WTC11 (cell line): ENCODE measurements at regions not wholly inside any gene's neighbourhood (a gene's known extent, or its start where the extent isn't known, plus 50 kb on each side); places are given as distances from the start of the nearest gene placed in this dataset.

Experiments
- ATAC-seq: fragments of 200-7000 bp; cut with Tn5 transposase; 2 replicates; pipeline ENCODE4 v1.10.0; 2021; ENCODE audit warnings: mild to moderate bottlenecking, moderate library complexity
- CTCF ChIA-PET: fragments of 300-600 bp; sonication (Branson Sonifier 250); formaldehyde crosslinking; loops from one replicate; lab custom pipeline; 2021; ENCODE audit warnings: antibody characterized with exemption; lab: Charles Lee
- POLR2A ChIA-PET: fragments of 350-600 bp; sonication (Branson Sonifier 250); formaldehyde crosslinking; loops from one replicate; lab custom pipeline; 2021; ENCODE audit warnings: antibody characterized with exemption; lab: Charles Lee
- DNase-seq: peaks from one replicate; pipeline ENCODE4 v3.0.0; 2021; ENCODE audit warnings: low spot score
- H3K27ac Mint-ChIP-seq: 2 replicates; pipeline ENCODE4 v1.8.0; 2021; ENCODE audit warnings: mixed read lengths
- H3K27me3 Mint-ChIP-seq: 2 replicates; pipeline ENCODE4 v1.8.0; 2021; ENCODE audit warnings: low read depth, mild to moderate bottlenecking, moderate library complexity, mixed read lengths
- H3K36me3 Mint-ChIP-seq: 2 replicates; pipeline ENCODE4 v1.8.0; 2021; ENCODE audit warnings: mixed read lengths
- H3K4me1 Mint-ChIP-seq: 2 replicates; pipeline ENCODE4 v1.8.0; 2022; ENCODE audit warnings: mixed read lengths
- H3K4me3 Mint-ChIP-seq: 2 replicates; pipeline ENCODE4 v1.8.0; 2021; ENCODE audit warnings: mild to moderate bottlenecking, moderate library complexity, mixed read lengths
- H3K9me3 Mint-ChIP-seq: 2 replicates; pipeline ENCODE4 v1.8.0; 2021; ENCODE audit warnings: mixed read lengths
- ATF1 ChIP-seq: sonication (generic); formaldehyde crosslinking; IDR thresholded peaks from 2 replicates; pipeline ENCODE4 v1.8.1; 2023; ENCODE audit warnings: mild to moderate bottlenecking, moderate library complexity, missing genetic modification reagents
- ATF6 ChIP-seq: sonication (generic); formaldehyde crosslinking; IDR thresholded peaks from 2 replicates; pipeline ENCODE4 v1.8.1; 2023; ENCODE audit warnings: mild to moderate bottlenecking, missing genetic modification reagents
- CBFB ChIP-seq: sonication (generic); formaldehyde crosslinking; IDR thresholded peaks from 2 replicates; pipeline ENCODE4 v1.8.1; 2022; ENCODE audit warnings: mild to moderate bottlenecking, low read depth, missing genetic modification reagents
- E2F4 ChIP-seq: sonication (generic); formaldehyde crosslinking; IDR thresholded peaks from 2 replicates; pipeline ENCODE4 v1.8.1; 2022; ENCODE audit warnings: low read depth, mild to moderate bottlenecking, moderate library complexity, missing genetic modification reagents, borderline replicate concordance
- IRF1 ChIP-seq: sonication (generic); formaldehyde crosslinking; IDR thresholded peaks from 2 replicates; pipeline ENCODE4 v1.8.0; 2023; ENCODE audit warnings: missing genetic modification reagents
- RELA ChIP-seq: sonication (generic); formaldehyde crosslinking; IDR thresholded peaks from 2 replicates; pipeline ENCODE4 v1.8.1; 2022; ENCODE audit warnings: missing genetic modification reagents, mild to moderate bottlenecking, borderline replicate concordance
- SOX15 ChIP-seq: fragments of 250-450 bp; sonication (Bioruptor Pico); IDR thresholded peaks from 2 replicates; pipeline ENCODE4 v1.9.0; 2021; ENCODE audit warnings: mild to moderate bottlenecking
- STAT6 ChIP-seq: sonication (generic); formaldehyde crosslinking; conservative IDR thresholded peaks from 2 replicates; pipeline ENCODE4 v1.8.1; 2023; ENCODE audit warnings: mild to moderate bottlenecking, low read depth, missing genetic modification reagents, moderate library complexity
- TEAD1 ChIP-seq: sonication (generic); formaldehyde crosslinking; IDR thresholded peaks from 2 replicates; pipeline ENCODE4 v1.8.0; 2022; ENCODE audit warnings: mild to moderate bottlenecking, missing genetic modification reagents
- ZNF121 ChIP-seq: sonication (generic); formaldehyde crosslinking; IDR thresholded peaks from 2 replicates; pipeline ENCODE4 v1.8.0; 2023; ENCODE audit warnings: missing genetic modification reagents
- ZNF138 ChIP-seq: sonication (generic); formaldehyde crosslinking; conservative IDR thresholded peaks from 2 replicates; pipeline ENCODE4 v1.8.1; 2022; ENCODE audit warnings: mild to moderate bottlenecking, moderate library complexity, missing genetic modification reagents
- ZNF263 ChIP-seq: sonication (generic); formaldehyde crosslinking; IDR thresholded peaks from 2 replicates; pipeline ENCODE4 v1.8.1; 2022; ENCODE audit warnings: low read depth, mild to moderate bottlenecking, moderate library complexity, missing genetic modification reagents
- ZNF317 ChIP-seq: sonication (generic); formaldehyde crosslinking; IDR thresholded peaks from 2 replicates; pipeline ENCODE4 v1.8.1; 2023; ENCODE audit warnings: low read depth, mild to moderate bottlenecking, moderate library complexity, missing genetic modification reagents, borderline replicate concordance
- ZNF425 ChIP-seq: fragments of 250-450 bp; sonication (Bioruptor Pico); conservative IDR thresholded peaks from 2 replicates; pipeline ENCODE4 v1.9.0; 2021; ENCODE audit warnings: mild to moderate bottlenecking
- ZNF671 ChIP-seq: fragments of 250-450 bp; sonication (Bioruptor Pico); IDR thresholded peaks from 2 replicates; pipeline ENCODE4 v1.8.0; 2021; ENCODE audit warnings: mild to moderate bottlenecking
- ZSCAN18 ChIP-seq: fragments of 250-450 bp; sonication (Bioruptor Pico); IDR thresholded peaks from 2 replicates; pipeline ENCODE4 v2.1.2; 2022; ENCODE audit warnings: mild to moderate bottlenecking, moderate library complexity

GRCh38 chr2:49259926-49260325 is 105.6 kb upstream of the FSHR start:
- Mint-ChIP-seq H3K36me3 (no peaks in the 10 kb centered on the region), H3K27me3 (no peaks in the 10 kb centered on the region), H3K9me3 (no peaks in the 10 kb centered on the region), H3K4me1 (no peaks in the 10 kb centered on the region), H3K4me3 (no peak overlapping the region), H3K27ac (no peak overlapping the region)
- no peak for DNase-seq
- TF ChIP-seq ZNF317 (CRISPR knock-in tag) (no peak), ZNF671 (no peak), E2F4 (no peak), ZNF138 (CRISPR knock-in tag) (no peak), ZNF121 (CRISPR knock-in tag) (no peak), ATF1 (CRISPR knock-in tag) (no peak), CBFB (no peak), ZNF425 (no peak), IRF1 (no peak), SOX15 (CRISPR knock-in tag) (no peak), STAT6 (CRISPR knock-in tag) (no peak), TEAD1 (CRISPR knock-in tag) (no peak), ATF6 (CRISPR knock-in tag) (no peak)
- CTCF ChIA-PET: no interaction called here
- ATAC-seq: no peak
- POLR2A ChIA-PET: no interaction called here

GRCh38 chr2:49255409-49255971 is 101.2 kb upstream of the FSHR start:
- CTCF ChIA-PET: no interaction called here
- Mint-ChIP-seq H3K27me3 (no peaks in the 10 kb centered on the region), H3K4me1 (no peaks in the 10 kb centered on the region)

GRCh38 chr2:49254401-49254800 is 100.1 kb upstream of the FSHR start:
- ATAC-seq: no peak
- Mint-ChIP-seq H3K36me3 (no peaks in the 10 kb centered on the region), H3K9me3 (no peaks in the 10 kb centered on the region), H3K4me1 (no peaks in the 10 kb centered on the region), H3K4me3 (no peak overlapping the region), H3K27me3 (no peaks in the 10 kb centered on the region), H3K27ac (no peak overlapping the region)
- no peak for DNase-seq
- ChIA-PET POLR2A (no interaction called here), CTCF (no interaction called here)
- TF ChIP-seq RELA (CRISPR knock-in tag) (no peak), ATF6 (CRISPR knock-in tag) (no peak), STAT6 (CRISPR knock-in tag) (no peak), ZSCAN18 (CRISPR knock-in tag) (no peak)

More at GRCh38 chr2:49255409-49255971, 101.2 kb upstream of the FSHR start:
- POLR2A ChIA-PET: no interaction called here
- no peak for TF ChIP-seq ZNF263
- TF ChIP-seq, all 79 proteins: peak for 0
- H3K27ac Mint-ChIP-seq: no peak overlapping the region
- no peak for DNase-seq
- no peak for ATAC-seq
- H3K36me3 Mint-ChIP-seq: no peaks in the 10 kb centered on the region
- no peak overlapping the region for H3K4me3 Mint-ChIP-seq
- H3K9me3 Mint-ChIP-seq: no peaks in the 10 kb centered on the region
